GM12878 (cell line): ENCODE measurements at regions not wholly inside any gene's neighbourhood (a gene's known extent, or its start where the extent isn't known, plus 50 kb on each side); places are given as distances from the start of the nearest gene placed in this dataset.

ENCODE experiments used
- ATAC-seq: fragments of 200-7000 bp; cut with Tn5 transposase; 3 replicates; pipeline ENCODE4 v1.9.1; 2020; ENCODE audit warnings: mild to moderate bottlenecking, moderate library complexity
- BruUV-seq: library from RNA; stranded (reverse); fragments of 400-500 nt; replicated peaks from 2 replicates; lab custom pipeline; 2021; lab: Mats Ljungman, UMichigan
- CTCF ChIA-PET: fragments of 300-600 bp; sonication (Branson Sonifier 250); formaldehyde crosslinking; extraction: SDS; loops from one replicate; lab custom pipeline; 2021; ENCODE audit warnings: inconsistent platforms; lab: Yijun Ruan, JAX
- POLR2A ChIA-PET: fragments of 350-600 bp; formaldehyde crosslinking; extraction: SDS; loops from one replicate; lab custom pipeline; 2021; ENCODE audit warnings: inconsistent platforms; lab: Charles Lee
- RAD21 ChIA-PET: fragments of 300-600 bp; sonication (Branson Sonifier 250); formaldehyde crosslinking; loops from one replicate; lab custom pipeline; 2023; ENCODE audit warnings: antibody characterized with exemption; ENCODE audit not compliant: unreplicated experiment; lab: Charles Lee
- SMC1A ChIA-PET: fragments of 300-600 bp; sonication (Branson Sonifier 250); formaldehyde crosslinking; loops from one replicate; lab custom pipeline; 2023; ENCODE audit not compliant: unreplicated experiment, uncharacterized antibody; lab: Charles Lee
- DNase-seq: peaks from one replicate; pipeline ENCODE4 v3.0.0-alpha.2; 2011; ENCODE audit warnings: low read depth, low spot score
- FAIRE-seq: peaks from 3 replicates; lab custom pipeline; 2011; peaks lifted over from hg19 to GRCh38; lab: Jason Lieb, UNC
- H2AFZ ChIP-seq: 2 replicates; pipeline ENCODE4 v1.6.0; 2011; ENCODE audit warnings: low read depth, low read length, control low read depth; ENCODE audit not compliant: control insufficient read depth
- H3K27ac ChIP-seq: 2 replicates; pipeline ENCODE4 v1.5.1; 2011; ENCODE audit warnings: control low read depth; ENCODE audit not compliant: control insufficient read depth, insufficient read depth
- H3K27me3 ChIP-seq, 2 experiments: replicated peaks in 1 of 2; 2 replicates each; pipeline versions ENCODE4 v1.6.0 to v1.6.1; 2011; ENCODE audit warnings: low read length in 1 of 2; ENCODE audit not compliant: control insufficient read depth in 2 of 2, insufficient read depth in 2 of 2
- H3K36me3 ChIP-seq, 2 experiments: 2 replicates each; pipeline ENCODE4 v1.5.1; 2011; ENCODE audit warnings: low read length in 1 of 2; ENCODE audit not compliant: control insufficient read depth in 2 of 2, insufficient read depth in 2 of 2
- H3K4me1 ChIP-seq: 2 replicates; pipeline ENCODE4 v1.6.1; 2011; ENCODE audit warnings: mild to moderate bottlenecking, low read length, moderate library complexity, mixed read lengths; ENCODE audit not compliant: control insufficient read depth, insufficient read depth
- H3K4me2 ChIP-seq: 2 replicates; pipeline ENCODE4 v1.6.0; 2011; ENCODE audit warnings: control low read depth; ENCODE audit not compliant: control insufficient read depth, insufficient read depth
- H3K4me3 ChIP-seq: fragments of 200-600 bp; sonication (generic); 2 replicates; pipeline ENCODE4 v1.5.1; 2016
- H3K79me2 ChIP-seq: 2 replicates; pipeline ENCODE4 v1.6.0; 2011; ENCODE audit warnings: low read length; ENCODE audit not compliant: control insufficient read depth, insufficient read depth
- H3K9ac ChIP-seq: 2 replicates; pipeline ENCODE4 v1.8.0; 2011; ENCODE audit warnings: low read length, control low read depth, mixed read lengths; ENCODE audit not compliant: control insufficient read depth, insufficient read depth
- H3K9me3 ChIP-seq: replicated peaks from 3 replicates; pipeline ENCODE4 v1.5.1; 2011; ENCODE audit warnings: mild to moderate bottlenecking, low read length; ENCODE audit not compliant: control insufficient read depth, insufficient read depth
- H4K20me1 ChIP-seq: 2 replicates; pipeline ENCODE4 v1.6.0; 2011; ENCODE audit not compliant: control insufficient read depth, insufficient read depth
- FOS ChIP-seq: IDR thresholded peaks from 3 replicates; pipeline ENCODE4 v1.6.1; 2011; ENCODE audit warnings: borderline replicate concordance; ENCODE audit not compliant: insufficient read length; ENCODE audit errors: extremely low read depth
- MTA3 ChIP-seq: IDR thresholded peaks from 2 replicates; pipeline ENCODE4 v1.6.1; 2012; ENCODE audit warnings: low read length, inconsistent platforms, borderline replicate concordance
- NBN ChIP-seq: fragments of 450-650 bp; IDR thresholded peaks from 2 replicates; pipeline ENCODE4 v1.6.1; 2016
- POLR2AphosphoS2 ChIP-seq: IDR thresholded peaks from 2 replicates; pipeline ENCODE4 v1.6.1; 2011; ENCODE audit warnings: low read depth, mild to moderate bottlenecking, low read length, improper control_type of control experiment, moderate library complexity
- POU2F2 ChIP-seq: IDR thresholded peaks from 3 replicates; pipeline ENCODE4 v1.6.1; 2011; ENCODE audit warnings: low read depth, mild to moderate bottlenecking, low read length, borderline replicate concordance
- PRDM15 ChIP-seq: fragments of 450-650 bp; formaldehyde crosslinking; IDR thresholded peaks from 2 replicates; pipeline ENCODE4 v1.4.0; 2020; ENCODE audit warnings: mild to moderate bottlenecking, moderate library complexity
- RAD21 ChIP-seq: IDR thresholded peaks from 2 replicates; pipeline ENCODE4 v1.6.1; 2011; ENCODE audit warnings: mild to moderate bottlenecking, low read depth, low read length, moderate library complexity; ENCODE audit not compliant: insufficient read depth
- SPI1 ChIP-seq: IDR thresholded peaks from 2 replicates; pipeline ENCODE4 v1.6.1; 2011; ENCODE audit warnings: low read depth, mild to moderate bottlenecking, low read length, moderate library complexity, borderline replicate concordance; ENCODE audit not compliant: insufficient read depth
- STAT3 ChIP-seq: IDR thresholded peaks from 2 replicates; pipeline ENCODE4 v1.6.1; 2011; ENCODE audit warnings: low read depth, low read length, improper control_type of control experiment
- WGBS: methylation state at CpG from one replicate; pipeline ENCODE4 v1.1.6; 2016; ENCODE audit warnings: low lambda C conversion rate; ENCODE audit not compliant: insufficient replicate concordance, insufficient coverage; ENCODE audit errors: missing lambda C conversion rate; 5-methylcytosine and 5-hydroxymethylcytosine counted together
- in situ Hi-C: fragments of 300-500 bp; cut with MboI; formaldehyde crosslinking; loops from 9 replicates; pipeline ENCODE4 v1.14.3; 2018; ENCODE audit warnings: mixed read lengths
- intact Hi-C: fragments of 100-400 bp; cut with micrococcal nuclease; formaldehyde crosslinking; loops from one replicate; pipeline ENCODE4 v1.14.2; 2022; ENCODE audit not compliant: unreplicated experiment
- TF ChIP-seq, protein P1 (sequence below): fragments of 150-350 bp; IDR thresholded peaks from 2 replicates; pipeline ENCODE4 v1.6.1; 2014; ENCODE audit warnings: mild to moderate bottlenecking, low read depth, low read length
- TF ChIP-seq, protein P2 (sequence below): fragments of 450-650 bp; IDR thresholded peaks from 2 replicates; pipeline ENCODE4 v1.6.1; 2016; ENCODE audit warnings: mild to moderate bottlenecking
- TF ChIP-seq, protein P3 (sequence below): IDR thresholded peaks from 2 replicates; pipeline ENCODE4 v1.6.1; 2012; ENCODE audit warnings: low read length, inconsistent platforms

- POLR2A ChIA-PET, result interaction anchor here (0.6 kb wide), 1 partner anchor 115 kb away, joined by 8 read pairs; no protein-coding TSS in a partner anchor
- H3K4me3 ChIP-seq, result no peak overlapping the region
- 21% methylated on average over 3 of the region's 3 CpGs for WGBS
- BruUV-seq, result no TSS peak
- FAIRE-seq (no peak), ATAC-seq (no peak), DNase-seq (no peak)
- H3K27me3 ChIP-seq, result no peaks in the 10 kb centered on the region; a peak in 1 of 4 replicates
- no peak overlapping the region for H3K9ac ChIP-seq
- CTCF ChIA-PET, result interaction anchor here (1.2 kb wide), 1 partner anchor 129 kb away, joined by 3 read pairs; no protein-coding TSS in a partner anchor
- H3K4me2 ChIP-seq, result no peak overlapping the region
- no peak overlapping the region for H3K27ac ChIP-seq
- no peaks in the 10 kb centered on the region for H3K4me1 ChIP-seq
- intact Hi-C loops (no loop called here), in situ Hi-C loops (no loop called here)
- TF ChIP-seq SPI1, result no peak
- TF ChIP-seq NBN, result no peak
- TF ChIP-seq STAT3, result no peak
- no peak for TF ChIP-seq FOS
- TF ChIP-seq MTA3, result no peak
- no peak for TF ChIP-seq POU2F2
- TF ChIP-seq POLR2AphosphoS2, result no peak
- TF ChIP-seq, protein P1, sequence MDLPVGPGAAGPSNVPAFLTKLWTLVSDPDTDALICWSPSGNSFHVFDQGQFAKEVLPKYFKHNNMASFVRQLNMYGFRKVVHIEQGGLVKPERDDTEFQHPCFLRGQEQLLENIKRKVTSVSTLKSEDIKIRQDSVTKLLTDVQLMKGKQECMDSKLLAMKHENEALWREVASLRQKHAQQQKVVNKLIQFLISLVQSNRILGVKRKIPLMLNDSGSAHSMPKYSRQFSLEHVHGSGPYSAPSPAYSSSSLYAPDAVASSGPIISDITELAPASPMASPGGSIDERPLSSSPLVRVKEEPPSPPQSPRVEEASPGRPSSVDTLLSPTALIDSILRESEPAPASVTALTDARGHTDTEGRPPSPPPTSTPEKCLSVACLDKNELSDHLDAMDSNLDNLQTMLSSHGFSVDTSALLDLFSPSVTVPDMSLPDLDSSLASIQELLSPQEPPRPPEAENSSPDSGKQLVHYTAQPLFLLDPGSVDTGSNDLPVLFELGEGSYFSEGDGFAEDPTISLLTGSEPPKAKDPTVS, result no peak
- no peak for TF ChIP-seq PRDM15
- TF ChIP-seq RAD21, result no peak
- TF ChIP-seq, protein P2, sequence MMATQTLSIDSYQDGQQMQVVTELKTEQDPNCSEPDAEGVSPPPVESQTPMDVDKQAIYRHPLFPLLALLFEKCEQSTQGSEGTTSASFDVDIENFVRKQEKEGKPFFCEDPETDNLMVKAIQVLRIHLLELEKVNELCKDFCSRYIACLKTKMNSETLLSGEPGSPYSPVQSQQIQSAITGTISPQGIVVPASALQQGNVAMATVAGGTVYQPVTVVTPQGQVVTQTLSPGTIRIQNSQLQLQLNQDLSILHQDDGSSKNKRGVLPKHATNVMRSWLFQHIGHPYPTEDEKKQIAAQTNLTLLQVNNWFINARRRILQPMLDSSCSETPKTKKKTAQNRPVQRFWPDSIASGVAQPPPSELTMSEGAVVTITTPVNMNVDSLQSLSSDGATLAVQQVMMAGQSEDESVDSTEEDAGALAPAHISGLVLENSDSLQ, result no peak
- TF ChIP-seq, protein P3, sequence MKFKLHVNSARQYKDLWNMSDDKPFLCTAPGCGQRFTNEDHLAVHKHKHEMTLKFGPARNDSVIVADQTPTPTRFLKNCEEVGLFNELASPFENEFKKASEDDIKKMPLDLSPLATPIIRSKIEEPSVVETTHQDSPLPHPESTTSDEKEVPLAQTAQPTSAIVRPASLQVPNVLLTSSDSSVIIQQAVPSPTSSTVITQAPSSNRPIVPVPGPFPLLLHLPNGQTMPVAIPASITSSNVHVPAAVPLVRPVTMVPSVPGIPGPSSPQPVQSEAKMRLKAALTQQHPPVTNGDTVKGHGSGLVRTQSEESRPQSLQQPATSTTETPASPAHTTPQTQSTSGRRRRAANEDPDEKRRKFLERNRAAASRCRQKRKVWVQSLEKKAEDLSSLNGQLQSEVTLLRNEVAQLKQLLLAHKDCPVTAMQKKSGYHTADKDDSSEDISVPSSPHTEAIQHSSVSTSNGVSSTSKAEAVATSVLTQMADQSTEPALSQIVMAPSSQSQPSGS, result no peak
- no peaks in the 10 kb centered on the region for H3K36me3 ChIP-seq
- H3K9me3 ChIP-seq, result no peaks in the 10 kb centered on the region
- no peak overlapping the region for H2AFZ ChIP-seq
- RAD21 ChIA-PET, result interaction anchor here (0.7 kb wide), 1 partner anchor 12 kb away, joined by 4 read pairs; no protein-coding TSS in a partner anchor
- SMC1A ChIA-PET, result interaction anchor here (0.7 to 0.8 kb wide), 2 partner anchors 237 to 1226 kb away, joined by 3 to 6 read pairs; no protein-coding TSS in a partner anchor
- H4K20me1 ChIP-seq, result no peaks in the 10 kb centered on the region
- H3K79me2 ChIP-seq, result no peaks in the 10 kb centered on the region
These were observed 108.8 kb downstream of the GYPC start for GRCh38 chr2:126764686-126765265.
